ENCODE measurements at regions not wholly inside any gene's neighbourhood (a gene's known extent, or its start where the extent isn't known, plus 50 kb on each side); places are given as distances from the start of the nearest gene placed in this dataset.
"Not testable (repeated sequence)": the region's sequence is repeated elsewhere in the genome, so short reads cannot be mapped to it uniquely, and the experiment has no call there.

- no peak overlapping the region for H3K27ac ChIP-seq
- DNase-seq, result no peak
- no peaks in the 10 kb centered on the region for H3K9me3 ChIP-seq
- no peak overlapping the region for H3K4me3 ChIP-seq
- no peaks in the 10 kb centered on the region for H3K27me3 ChIP-seq
- no peak for TF ChIP-seq CTCF (IDR thresholded peaks at IDR 0.05)
- TF ChIP-seq POLR2A (IDR thresholded peaks at IDR 0.05), result no peak
- H3K4me1 ChIP-seq, result no peaks in the 10 kb centered on the region
- no peaks in the 10 kb centered on the region for H3K36me3 ChIP-seq
Observed at GRCh38 chr1:185432948-185433347, 115.9 kb upstream of the IVNS1ABP start.

- no peak overlapping the region for H3K27ac ChIP-seq
- H3K9me3 ChIP-seq, result no peaks in the 10 kb centered on the region
- DNase-seq, result no peak
- H3K4me3 ChIP-seq, result no peak overlapping the region
- TF ChIP-seq CTCF (IDR thresholded peaks at IDR 0.05), result no peak
- TF ChIP-seq POLR2A (IDR thresholded peaks at IDR 0.05), result no peak
- H3K4me1 ChIP-seq, result no peaks in the 10 kb centered on the region
- no peaks in the 10 kb centered on the region for H3K36me3 ChIP-seq
- H3K27me3 ChIP-seq, result no peaks in the 10 kb centered on the region
Observed at GRCh38 chr1:185431612-185432011, 114.6 kb upstream of the IVNS1ABP start.

GRCh38 chr1:185429668-185430067, 112.6 kb upstream of the IVNS1ABP start:
- not testable (repeated sequence) for DNase-seq, H3K4me1 ChIP-seq, H3K4me3 ChIP-seq, H3K27me3 ChIP-seq, H3K27ac ChIP-seq, H3K36me3 ChIP-seq, H3K9me3 ChIP-seq

- H3K4me1 ChIP-seq, result no peaks in the 10 kb centered on the region
- H3K4me3 ChIP-seq, result no peak overlapping the region
- TF ChIP-seq CTCF (IDR thresholded peaks at IDR 0.05) (no peak), POLR2A (IDR thresholded peaks at IDR 0.05) (no peak)
- H3K36me3 ChIP-seq, result no peaks in the 10 kb centered on the region
- H3K27ac ChIP-seq, result no peak overlapping the region
- H3K27me3 ChIP-seq, result no peaks in the 10 kb centered on the region
- H3K9me3 ChIP-seq, result no peaks in the 10 kb centered on the region
- no peak for DNase-seq
Observed at GRCh38 chr1:185427776-185428175, 110.7 kb upstream of the IVNS1ABP start.

GRCh38 chr1:185427264-185427663, 110.2 kb upstream of the IVNS1ABP start:
- H3K36me3 ChIP-seq, result no peaks in the 10 kb centered on the region
- no peak overlapping the region for H3K27ac ChIP-seq
- TF ChIP-seq POLR2A (IDR thresholded peaks at IDR 0.05) (no peak), CTCF (IDR thresholded peaks at IDR 0.05) (no peak)
- no peak overlapping the region for H3K4me3 ChIP-seq
- no peaks in the 10 kb centered on the region for H3K9me3 ChIP-seq
- H3K27me3 ChIP-seq, result no peaks in the 10 kb centered on the region
- no peaks in the 10 kb centered on the region for H3K4me1 ChIP-seq
- no peak for DNase-seq

GRCh38 chr1:185426848-185427247, 109.8 kb upstream of the IVNS1ABP start:
- H3K27ac ChIP-seq, result no peak overlapping the region
- no peaks in the 10 kb centered on the region for H3K4me1 ChIP-seq
- no peaks in the 10 kb centered on the region for H3K27me3 ChIP-seq
- no peak for DNase-seq
- H3K4me3 ChIP-seq, result no peak overlapping the region
- no peak for TF ChIP-seq POLR2A (IDR thresholded peaks at IDR 0.05)
- no peak for TF ChIP-seq CTCF (IDR thresholded peaks at IDR 0.05)
- no peaks in the 10 kb centered on the region for H3K36me3 ChIP-seq
- no peaks in the 10 kb centered on the region for H3K9me3 ChIP-seq
